OCI-LY7 (cell line): ENCODE measurements at regions not wholly inside any gene's neighbourhood (a gene's known extent, or its start where the extent isn't known, plus 50 kb on each side); places are given as distances from the start of the nearest gene placed in this dataset.

ENCODE experiments used
- BruUV-seq: library from RNA; stranded (reverse); fragments of 400-500 nt; replicated peaks from 2 replicates; lab custom pipeline; 2021; lab: Mats Ljungman, UMichigan
- CTCF ChIA-PET: fragments of 300-600 bp; sonication (Branson Sonifier 250); formaldehyde crosslinking; loops from one replicate; lab custom pipeline; 2022; ENCODE audit warnings: antibody characterized with exemption; ENCODE audit not compliant: unreplicated experiment; lab: Charles Lee
- POLR2A ChIA-PET: fragments of 300-600 bp; sonication (Branson Sonifier 250); formaldehyde crosslinking; loops from one replicate; lab custom pipeline; 2022; ENCODE audit warnings: antibody characterized with exemption; lab: Charles Lee
- DNase-seq: peaks from one replicate; pipeline ENCODE4 v3.0.0-alpha.2; 2015; ENCODE audit warnings: low spot score
- H2AFZ ChIP-seq: fragments of 200-600 bp; sonication (generic), shearing (Covaris generic); 2 replicates; pipeline ENCODE4 v1.6.1; 2014; ENCODE audit warnings: mild to moderate bottlenecking, antibody characterized with exemption, low read length, moderate library complexity
- H3K27ac ChIP-seq: fragments of 200-600 bp; sonication (generic); 2 replicates; pipeline ENCODE4 v1.5.1; 2014; ENCODE audit warnings: mixed run types, low read depth, mild to moderate bottlenecking, moderate library complexity, low read length, inconsistent platforms; ENCODE audit not compliant: poor library complexity, severe bottlenecking
- H3K36me3 ChIP-seq: fragments of 200-600 bp; sonication (generic); 2 replicates; pipeline ENCODE4 v1.6.1; 2014; ENCODE audit warnings: mild to moderate bottlenecking, antibody characterized with exemption, low read length, moderate library complexity, mixed read lengths; ENCODE audit not compliant: insufficient read depth
- H3K4me1 ChIP-seq: fragments of 200-600 bp; sonication (generic); 2 replicates; pipeline ENCODE4 v1.5.1; 2014; ENCODE audit warnings: mild to moderate bottlenecking, low read length; ENCODE audit not compliant: insufficient read depth, poor library complexity, severe bottlenecking
- H3K4me2 ChIP-seq: fragments of 200-600 bp; sonication (generic); 2 replicates; pipeline ENCODE4 v1.6.1; 2014; ENCODE audit warnings: mild to moderate bottlenecking, low read length
- H3K4me3 ChIP-seq: fragments of 200-600 bp; sonication (generic); 2 replicates; pipeline ENCODE4 v1.5.1; 2014; ENCODE audit warnings: mild to moderate bottlenecking, low read depth, low read length; ENCODE audit not compliant: poor library complexity, severe bottlenecking
- H3K79me2 ChIP-seq: fragments of 200-600 bp; sonication (generic); 2 replicates; pipeline ENCODE4 v1.6.1; 2016; ENCODE audit warnings: low read depth, mild to moderate bottlenecking, low read length, moderate library complexity, mixed read lengths; ENCODE audit not compliant: insufficient read depth
- H3K9me2 ChIP-seq: fragments of 200-600 bp; sonication (generic); 2 replicates; pipeline ENCODE4 v1.6.1; 2016; ENCODE audit warnings: mild to moderate bottlenecking, low read length, mixed read lengths; ENCODE audit not compliant: insufficient read depth
- H3K9me3 ChIP-seq: fragments of 200-600 bp; sonication (generic); 2 replicates; pipeline ENCODE4 v1.6.1; 2014; ENCODE audit warnings: mild to moderate bottlenecking, mixed run types, low read length, mixed read lengths
- H4K20me1 ChIP-seq: fragments of 200-600 bp; sonication (generic); 2 replicates; pipeline ENCODE4 v1.6.1; 2014; ENCODE audit warnings: mild to moderate bottlenecking, antibody characterized with exemption, low read length, moderate library complexity, mixed read lengths; ENCODE audit not compliant: insufficient read depth
- CTCF ChIP-seq: fragments of 200-600 bp; sonication (generic); conservative IDR thresholded peaks from 2 replicates; pipeline ENCODE4 v1.5.1; 2014; ENCODE audit warnings: mild to moderate bottlenecking, antibody characterized with exemption, low read length, moderate library complexity, mixed read lengths
- EZH2phosphoT487 ChIP-seq: fragments of 200-600 bp; sonication (generic); IDR thresholded peaks from 2 replicates; pipeline ENCODE4 v1.6.1; 2018; ENCODE audit warnings: low read depth, borderline replicate concordance, mild to moderate bottlenecking, mixed run types, antibody characterized with exemption, low read length, moderate library complexity, mixed read lengths
- intact Hi-C: fragments of 100-400 bp; cut with micrococcal nuclease; formaldehyde crosslinking; loops from one replicate; pipeline ENCODE4 v1.10.0; 2022; ENCODE audit not compliant: unreplicated experiment

GRCh38 chr2:105573910-105574655, 170.6 kb upstream of the NCK2 start:
- Histone ChIP-seq H3K4me2 (no peak overlapping the region), H3K9me3 (no peaks in the 10 kb centered on the region), H3K4me3 (no peak overlapping the region), H2AFZ (no peak overlapping the region), H3K79me2 (no peaks in the 10 kb centered on the region), H4K20me1 (no peaks in the 10 kb centered on the region), H3K27ac (no peak overlapping the region), H3K9me2 (no peaks in the 10 kb centered on the region), H3K4me1 (no peaks in the 10 kb centered on the region), H3K36me3 (no peaks in the 10 kb centered on the region)
- ChIA-PET POLR2A (interaction anchor here (0.7 kb wide), 1 partner anchor 52 kb away, joined by 4 read pairs; no protein-coding TSS in a partner anchor), CTCF (no interaction called here)
- no TSS peak for BruUV-seq
- no peak for DNase-seq
- TF ChIP-seq CTCF: no peak
- no peak for TF ChIP-seq EZH2phosphoT487
- intact Hi-C loops: loop anchor here (10.0 kb wide), 2 partner anchors 311 to 511 kb away; no protein-coding TSS in a partner anchor

- BruUV-seq: no TSS peak
- intact Hi-C loops: loop anchor here (10.0 kb wide), 2 partner anchors 311 to 511 kb away; no protein-coding TSS in a partner anchor
- CTCF ChIA-PET: no interaction called here
- DNase-seq: no peak
- H3K36me3 ChIP-seq: no peaks in the 10 kb centered on the region
- TF ChIP-seq EZH2phosphoT487 (no peak), CTCF (no peak)
- H3K9me3 ChIP-seq: no peaks in the 10 kb centered on the region
- H2AFZ ChIP-seq: no peak overlapping the region
- no peaks in the 10 kb centered on the region for H3K4me1 ChIP-seq
- no peak overlapping the region for H3K4me3 ChIP-seq
- H3K79me2 ChIP-seq: no peaks in the 10 kb centered on the region
- POLR2A ChIA-PET: interaction anchor here (0.7 kb wide), 1 partner anchor 52 kb away, joined by 4 read pairs; no protein-coding TSS in a partner anchor
- H4K20me1 ChIP-seq: no peaks in the 10 kb centered on the region
- H3K27ac ChIP-seq: no peak overlapping the region
- H3K4me2 ChIP-seq: no peak overlapping the region
- H3K9me2 ChIP-seq: no peaks in the 10 kb centered on the region
Observed at GRCh38 chr2:105573490-105573889, 171.2 kb upstream of the NCK2 start.
